ENCODE measurements at regions not wholly inside any gene's neighbourhood (a gene's known extent, or its start where the extent isn't known, plus 50 kb on each side); places are given as distances from the start of the nearest gene placed in this dataset.

GRCh38 chr2:205937211-205937610 lies 148.8 kb downstream of the INO80D start:
- intact Hi-C loops (cut with DNase I; ENCODE audit: low total_unique reads): no loop called here
- TF ChIP-seq POLR2A (IDR thresholded peaks at IDR 0.05): no peak
- TF ChIP-seq, protein P1, sequence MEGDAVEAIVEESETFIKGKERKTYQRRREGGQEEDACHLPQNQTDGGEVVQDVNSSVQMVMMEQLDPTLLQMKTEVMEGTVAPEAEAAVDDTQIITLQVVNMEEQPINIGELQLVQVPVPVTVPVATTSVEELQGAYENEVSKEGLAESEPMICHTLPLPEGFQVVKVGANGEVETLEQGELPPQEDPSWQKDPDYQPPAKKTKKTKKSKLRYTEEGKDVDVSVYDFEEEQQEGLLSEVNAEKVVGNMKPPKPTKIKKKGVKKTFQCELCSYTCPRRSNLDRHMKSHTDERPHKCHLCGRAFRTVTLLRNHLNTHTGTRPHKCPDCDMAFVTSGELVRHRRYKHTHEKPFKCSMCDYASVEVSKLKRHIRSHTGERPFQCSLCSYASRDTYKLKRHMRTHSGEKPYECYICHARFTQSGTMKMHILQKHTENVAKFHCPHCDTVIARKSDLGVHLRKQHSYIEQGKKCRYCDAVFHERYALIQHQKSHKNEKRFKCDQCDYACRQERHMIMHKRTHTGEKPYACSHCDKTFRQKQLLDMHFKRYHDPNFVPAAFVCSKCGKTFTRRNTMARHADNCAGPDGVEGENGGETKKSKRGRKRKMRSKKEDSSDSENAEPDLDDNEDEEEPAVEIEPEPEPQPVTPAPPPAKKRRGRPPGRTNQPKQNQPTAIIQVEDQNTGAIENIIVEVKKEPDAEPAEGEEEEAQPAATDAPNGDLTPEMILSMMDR (IDR thresholded peaks at IDR 0.05): no peak
- WGBS, 2 donors: 96 to 100% methylated on average over 1 of the region's 1 CpG

DNA sequence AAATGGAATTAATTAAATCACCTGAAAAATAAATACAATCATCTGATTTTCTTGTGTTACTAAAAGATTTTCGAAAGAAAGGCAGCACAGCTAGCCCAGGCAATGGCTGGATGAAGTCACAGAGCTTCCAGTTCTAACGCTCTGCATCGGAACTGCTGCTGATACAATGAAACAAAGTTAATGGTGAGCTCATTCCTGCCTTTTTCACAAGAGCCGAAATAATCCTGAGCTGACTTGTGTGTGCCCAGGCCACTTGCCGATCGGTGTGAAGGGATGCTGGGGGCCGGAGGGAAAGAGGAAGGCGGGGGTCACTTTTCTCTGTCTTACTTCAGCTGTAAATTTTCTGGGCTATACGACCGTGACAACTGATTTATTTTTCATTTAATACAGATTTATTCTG lies 149.5 kb downstream of the INO80D start:
- no peak for DNase-seq (ENCODE audit: low spot score in 2 of 2)
- no peak overlapping the region for H3K4me3 ChIP-seq (ENCODE audit: low read depth, poor library complexity, severe bottlenecking)
- intact Hi-C loops (cut with DNase I; ENCODE audit: low total_unique reads): no loop called here
- TF ChIP-seq, protein P1 (IDR thresholded peaks at IDR 0.05): no peak
- TF ChIP-seq POLR2A (IDR thresholded peaks at IDR 0.05): no peak
- WGBS, 2 donors: 71 to 78% methylated on average over 10 of the region's 10 CpGs

More at GRCh38 chr2:205937211-205937610, 148.8 kb downstream of the INO80D start:
- no peak for DNase-seq (ENCODE audit: low spot score in 2 of 2)
- no peak overlapping the region for H3K4me3 ChIP-seq (ENCODE audit: low read depth, poor library complexity, severe bottlenecking)

DNA sequence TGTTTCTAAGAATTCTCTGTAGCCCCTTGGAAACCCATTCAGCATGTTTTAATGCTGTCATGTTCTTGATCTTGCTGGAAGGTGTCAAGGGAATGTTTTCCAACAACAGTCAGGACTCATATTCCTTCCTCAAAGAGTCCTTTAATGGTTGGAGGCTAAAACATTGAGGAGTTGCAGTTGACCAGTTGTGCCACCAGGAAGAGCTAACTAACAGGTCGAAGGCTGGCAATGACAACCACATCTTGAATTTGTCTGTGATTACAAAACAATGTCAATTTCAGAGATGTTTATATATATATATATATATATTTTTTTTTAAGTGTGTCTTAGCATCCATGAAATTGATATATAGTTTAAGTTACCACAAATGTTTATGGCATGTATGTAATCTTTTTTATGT lies 151.5 kb downstream of the INO80D start:
- WGBS, 2 donors: 83 to 84% methylated on average over 1 of the region's 1 CpG
- intact Hi-C loops (cut with DNase I; ENCODE audit: low total_unique reads): no loop called here

DNA sequence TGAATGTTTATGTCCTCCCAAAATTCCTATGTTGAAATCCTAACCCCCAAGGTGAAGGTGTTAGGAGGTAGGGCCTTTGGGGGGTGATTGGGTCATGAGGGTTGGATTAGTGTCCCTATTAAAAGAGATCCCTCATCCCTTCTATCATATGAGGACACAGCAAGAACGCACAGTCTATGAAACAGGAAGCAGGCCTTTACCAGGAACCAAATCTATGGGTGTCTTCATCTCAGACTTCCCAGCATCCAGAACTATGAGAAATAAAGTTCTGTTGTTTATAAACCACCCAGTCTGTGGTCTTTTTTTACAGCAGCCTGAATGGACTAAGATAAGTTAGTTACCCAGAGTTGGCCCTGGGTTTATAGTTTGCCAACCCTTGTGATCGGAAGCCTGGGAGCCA lies 153.1 kb downstream of the INO80D start:
- no peak overlapping the region for H3K4me3 ChIP-seq (ENCODE audit: low read depth, poor library complexity, severe bottlenecking)
- no peak for DNase-seq (ENCODE audit: low spot score in 2 of 2)
- no peak for TF ChIP-seq POLR2A (IDR thresholded peaks at IDR 0.05)
- TF ChIP-seq, protein P1 (IDR thresholded peaks at IDR 0.05): no peak
- intact Hi-C loops (cut with DNase I; ENCODE audit: low total_unique reads): no loop called here
- WGBS, 2 donors: 62 to 90% methylated on average over 2 of the region's 2 CpGs

More for the DNA sequence above, 151.5 kb downstream of the INO80D start:
- TF ChIP-seq, protein P1 (IDR thresholded peaks at IDR 0.05): no peak
- TF ChIP-seq POLR2A (IDR thresholded peaks at IDR 0.05): no peak
- DNase-seq (ENCODE audit: low spot score in 2 of 2): no peak
- H3K4me3 ChIP-seq (ENCODE audit: low read depth, poor library complexity, severe bottlenecking): no peak overlapping the region

GRCh38 chr2:205931388-205931787 lies 154.6 kb downstream of the INO80D start:
- intact Hi-C loops (cut with DNase I; ENCODE audit: low total_unique reads): no loop called here
- no peak overlapping the region for H3K4me3 ChIP-seq (ENCODE audit: low read depth, poor library complexity, severe bottlenecking)
- DNase-seq (ENCODE audit: low spot score in 2 of 2): no peak
- TF ChIP-seq, protein P1 (IDR thresholded peaks at IDR 0.05): no peak
- TF ChIP-seq POLR2A (IDR thresholded peaks at IDR 0.05): no peak
- WGBS, 2 donors: 87 to 97% methylated on average over 3 of the region's 3 CpGs

GRCh38 chr2:205930209-205930608 lies 155.8 kb downstream of the INO80D start:
- 60 to 67% methylated on average over 4 of the region's 4 CpGs for WGBS, 2 donors
- no peak overlapping the region for H3K4me3 ChIP-seq (ENCODE audit: low read depth, poor library complexity, severe bottlenecking)
- no peak for TF ChIP-seq POLR2A (IDR thresholded peaks at IDR 0.05)
- TF ChIP-seq, protein P1 (IDR thresholded peaks at IDR 0.05): no peak
- DNase-seq (ENCODE audit: low spot score in 2 of 2): no peak
- intact Hi-C loops (cut with DNase I; ENCODE audit: low total_unique reads): no loop called here

Measured in lower leg skin (tissue), 4 donors.